ENCODE measurements at regions not wholly inside any gene's neighbourhood (a gene's known extent, or its start where the extent isn't known, plus 50 kb on each side); places are given as distances from the start of the nearest gene placed in this dataset.

- no peak for FAIRE-seq
Observed at GRCh38 chr7:81573932-81574331, 195.9 kb downstream of the HGF start.

DNA sequence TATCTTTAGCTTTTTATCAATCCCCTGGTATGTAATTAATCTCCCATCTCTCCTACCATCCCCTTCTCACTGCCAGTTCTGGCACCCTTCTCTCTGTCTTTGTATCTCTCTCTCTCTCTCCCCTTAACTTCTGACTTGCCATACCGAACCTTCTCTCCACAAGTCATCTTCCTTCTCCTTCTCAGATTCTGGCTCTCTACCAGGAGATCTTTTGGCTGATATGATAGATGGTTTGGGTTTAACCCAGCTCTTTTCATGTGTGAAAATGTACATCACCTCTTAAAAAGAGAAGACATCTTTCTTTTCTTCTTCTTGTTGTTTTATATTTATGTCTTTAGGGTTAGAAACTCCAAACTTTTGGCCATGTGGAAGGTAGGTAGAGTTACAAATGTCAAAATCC, 196.7 kb downstream of the HGF start:
- no peak overlapping the region for H3K4me3 ChIP-seq (replicated peaks in 1 of 3; ENCODE audit: insufficient read depth in 1 of 3, low read depth in 1 of 3, low read length in 3 of 3)
- no TSS peak for BruUV-seq (replicated peaks)
- no peak overlapping the region for H3K9ac ChIP-seq (replicated peaks; ENCODE audit: extremely low read depth, insufficient read depth, low read length)
- no peaks in the 10 kb centered on the region for H3K9me3 ChIP-seq (replicated peaks; ENCODE audit: control insufficient read depth, insufficient read depth, low read length)
- no peaks in the 10 kb centered on the region for H3K9me1 ChIP-seq (replicated peaks; ENCODE audit: control insufficient read depth, extremely low read depth, insufficient read depth, low read length)
- intact Hi-C loops (cut with micrococcal nuclease): no loop called here
- no peaks in the 10 kb centered on the region for H3K27me3 ChIP-seq (ENCODE audit: control insufficient read depth in 2 of 2, insufficient read depth in 2 of 2, low read length in 2 of 2)
- dilution Hi-C loops (cut with MboI; ENCODE audit: extremely low pct_ligation_motif_present, low sequenced_read_pairs): no loop called here
- no peaks in the 10 kb centered on the region for H3K36me3 ChIP-seq (ENCODE audit: control insufficient read depth in 2 of 2, extremely low read depth in 1 of 2, insufficient read depth in 2 of 2, low read length in 2 of 2)
- no peak overlapping the region for H2AFZ ChIP-seq (ENCODE audit: low read depth, low read length)
- H3K27ac ChIP-seq (ENCODE audit: insufficient read depth, low read depth, low read length): no peak overlapping the region
- POLR2A ChIA-PET: no interaction called here
- no peaks in the 10 kb centered on the region for H3K4me1 ChIP-seq (ENCODE audit: control insufficient read depth, extremely low read depth, insufficient read depth, low read length)
- CTCF ChIA-PET: interaction anchor here (0.9 to 2.4 kb wide), 2 partner anchors 8 to 13 kb away, joined by 3 to 10 read pairs; no protein-coding TSS in a partner anchor
- no peaks in the 10 kb centered on the region for H3K79me2 ChIP-seq (ENCODE audit: control insufficient read depth, insufficient read depth, low read length)
- DNase-seq (ENCODE audit: low read depth, low spot score) (no peak), FAIRE-seq (no peak)
- no peak overlapping the region for H3K4me2 ChIP-seq (ENCODE audit: insufficient read depth, low read length)
- H4K20me1 ChIP-seq (replicated peaks; ENCODE audit: control insufficient read depth, extremely low read depth, insufficient read depth, low read length): no peaks in the 10 kb centered on the region
- TF ChIP-seq, protein P1, sequence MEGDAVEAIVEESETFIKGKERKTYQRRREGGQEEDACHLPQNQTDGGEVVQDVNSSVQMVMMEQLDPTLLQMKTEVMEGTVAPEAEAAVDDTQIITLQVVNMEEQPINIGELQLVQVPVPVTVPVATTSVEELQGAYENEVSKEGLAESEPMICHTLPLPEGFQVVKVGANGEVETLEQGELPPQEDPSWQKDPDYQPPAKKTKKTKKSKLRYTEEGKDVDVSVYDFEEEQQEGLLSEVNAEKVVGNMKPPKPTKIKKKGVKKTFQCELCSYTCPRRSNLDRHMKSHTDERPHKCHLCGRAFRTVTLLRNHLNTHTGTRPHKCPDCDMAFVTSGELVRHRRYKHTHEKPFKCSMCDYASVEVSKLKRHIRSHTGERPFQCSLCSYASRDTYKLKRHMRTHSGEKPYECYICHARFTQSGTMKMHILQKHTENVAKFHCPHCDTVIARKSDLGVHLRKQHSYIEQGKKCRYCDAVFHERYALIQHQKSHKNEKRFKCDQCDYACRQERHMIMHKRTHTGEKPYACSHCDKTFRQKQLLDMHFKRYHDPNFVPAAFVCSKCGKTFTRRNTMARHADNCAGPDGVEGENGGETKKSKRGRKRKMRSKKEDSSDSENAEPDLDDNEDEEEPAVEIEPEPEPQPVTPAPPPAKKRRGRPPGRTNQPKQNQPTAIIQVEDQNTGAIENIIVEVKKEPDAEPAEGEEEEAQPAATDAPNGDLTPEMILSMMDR (IDR thresholded peaks at IDR 0.05; ENCODE audit: extremely low read depth in 1 of 2, insufficient read depth in 1 of 2, low read depth in 1 of 2, low read length in 2 of 2): no peak
- no peak for TF ChIP-seq EZH2 (IDR thresholded peaks at IDR 0.05; ENCODE audit: borderline replicate concordance, low read depth, low read length, severe bottlenecking)
- no peak for TF ChIP-seq MYC (IDR thresholded peaks at IDR 0.05; ENCODE audit: low read depth, low read length)
- no peak for TF ChIP-seq POLR2A (IDR thresholded peaks at IDR 0.05; ENCODE audit: low read depth, low read length)
- TF ChIP-seq MAX (IDR thresholded peaks at IDR 0.05; ENCODE audit: insufficient read depth, insufficient read length): no peak
- TF ChIP-seq GATA2 (IDR thresholded peaks at IDR 0.05; ENCODE audit: insufficient read depth, insufficient read length, low read depth, low read length): no peak
- no peak for TF ChIP-seq FOS (IDR thresholded peaks at IDR 0.05; ENCODE audit: borderline replicate concordance, insufficient read depth, low read length)
- no peak for TF ChIP-seq POLR2AphosphoS5 (IDR thresholded peaks at IDR 0.05; ENCODE audit: insufficient read depth, low read depth, low read length)
- no peak for TF ChIP-seq JUN (IDR thresholded peaks at IDR 0.05; ENCODE audit: borderline replicate concordance, insufficient read depth, insufficient read length, low read depth)

More at GRCh38 chr7:81573932-81574331, 195.9 kb downstream of the HGF start:
- DNase-seq (ENCODE audit: low read depth, low spot score): no peak
- Histone ChIP-seq H3K4me2 (ENCODE audit: insufficient read depth, low read length) (no peak overlapping the region), H2AFZ (ENCODE audit: low read depth, low read length) (no peak overlapping the region), H3K27me3 (ENCODE audit: control insufficient read depth in 2 of 2, insufficient read depth in 2 of 2, low read length in 2 of 2) (no peaks in the 10 kb centered on the region), H4K20me1 (replicated peaks; ENCODE audit: control insufficient read depth, extremely low read depth, insufficient read depth, low read length) (no peaks in the 10 kb centered on the region), H3K9me1 (replicated peaks; ENCODE audit: control insufficient read depth, extremely low read depth, insufficient read depth, low read length) (no peaks in the 10 kb centered on the region), H3K4me1 (ENCODE audit: control insufficient read depth, extremely low read depth, insufficient read depth, low read length) (no peaks in the 10 kb centered on the region), H3K27ac (ENCODE audit: insufficient read depth, low read depth, low read length) (no peak overlapping the region), H3K36me3 (ENCODE audit: control insufficient read depth in 2 of 2, extremely low read depth in 1 of 2, insufficient read depth in 2 of 2, low read length in 2 of 2) (no peaks in the 10 kb centered on the region), H3K9ac (replicated peaks; ENCODE audit: extremely low read depth, insufficient read depth, low read length) (no peak overlapping the region), H3K4me3 (replicated peaks in 1 of 3; ENCODE audit: insufficient read depth in 1 of 3, low read depth in 1 of 3, low read length in 3 of 3) (no peak overlapping the region), H3K79me2 (ENCODE audit: control insufficient read depth, insufficient read depth, low read length) (no peaks in the 10 kb centered on the region), H3K9me3 (replicated peaks; ENCODE audit: control insufficient read depth, insufficient read depth, low read length) (no peaks in the 10 kb centered on the region)
- POLR2A ChIA-PET: no interaction called here
- no TSS peak for BruUV-seq (replicated peaks)
- no peak for TF ChIP-seq EZH2 (IDR thresholded peaks at IDR 0.05; ENCODE audit: borderline replicate concordance, low read depth, low read length, severe bottlenecking)
- TF ChIP-seq JUN (IDR thresholded peaks at IDR 0.05; ENCODE audit: borderline replicate concordance, insufficient read depth, insufficient read length, low read depth): no peak
- no peak for TF ChIP-seq POLR2AphosphoS5 (IDR thresholded peaks at IDR 0.05; ENCODE audit: insufficient read depth, low read depth, low read length)
- TF ChIP-seq, protein P1 (IDR thresholded peaks at IDR 0.05; ENCODE audit: extremely low read depth in 1 of 2, insufficient read depth in 1 of 2, low read depth in 1 of 2, low read length in 2 of 2): no peak
- CTCF ChIA-PET: no interaction called here
- intact Hi-C loops (cut with micrococcal nuclease): no loop called here
- dilution Hi-C loops (cut with MboI; ENCODE audit: extremely low pct_ligation_motif_present, low sequenced_read_pairs): no loop called here
